GM12878 (cell line): ENCODE measurements at regions not wholly inside any gene's neighbourhood (a gene's known extent, or its start where the extent isn't known, plus 50 kb on each side); places are given as distances from the start of the nearest gene placed in this dataset.

ENCODE experiments used
- ATAC-seq: fragments of 200-7000 bp; cut with Tn5 transposase; 3 replicates; pipeline ENCODE4 v1.9.1; 2020; ENCODE audit warnings: mild to moderate bottlenecking, moderate library complexity
- BruUV-seq: library from RNA; stranded (reverse); fragments of 400-500 nt; replicated peaks from 2 replicates; lab custom pipeline; 2021; lab: Mats Ljungman, UMichigan
- CTCF ChIA-PET: fragments of 300-600 bp; sonication (Branson Sonifier 250); formaldehyde crosslinking; extraction: SDS; loops from one replicate; lab custom pipeline; 2021; ENCODE audit warnings: inconsistent platforms; lab: Yijun Ruan, JAX
- POLR2A ChIA-PET: fragments of 350-600 bp; formaldehyde crosslinking; extraction: SDS; loops from one replicate; lab custom pipeline; 2021; ENCODE audit warnings: inconsistent platforms; lab: Charles Lee
- RAD21 ChIA-PET: fragments of 300-600 bp; sonication (Branson Sonifier 250); formaldehyde crosslinking; loops from one replicate; lab custom pipeline; 2023; ENCODE audit warnings: antibody characterized with exemption; ENCODE audit not compliant: unreplicated experiment; lab: Charles Lee
- SMC1A ChIA-PET: fragments of 300-600 bp; sonication (Branson Sonifier 250); formaldehyde crosslinking; loops from one replicate; lab custom pipeline; 2023; ENCODE audit not compliant: unreplicated experiment, uncharacterized antibody; lab: Charles Lee
- DNase-seq: peaks from one replicate; pipeline ENCODE4 v3.0.0-alpha.2; 2011; ENCODE audit warnings: low read depth, low spot score
- FAIRE-seq: peaks from 3 replicates; lab custom pipeline; 2011; peaks lifted over from hg19 to GRCh38; lab: Jason Lieb, UNC
- H2AFZ ChIP-seq: 2 replicates; pipeline ENCODE4 v1.6.0; 2011; ENCODE audit warnings: low read depth, low read length, control low read depth; ENCODE audit not compliant: control insufficient read depth
- H3K27ac ChIP-seq: 2 replicates; pipeline ENCODE4 v1.5.1; 2011; ENCODE audit warnings: control low read depth; ENCODE audit not compliant: control insufficient read depth, insufficient read depth
- H3K27me3 ChIP-seq, 2 experiments: replicated peaks in 1 of 2; 2 replicates each; pipeline versions ENCODE4 v1.6.0 to v1.6.1; 2011; ENCODE audit warnings: low read length in 1 of 2; ENCODE audit not compliant: control insufficient read depth in 2 of 2, insufficient read depth in 2 of 2
- H3K36me3 ChIP-seq, 2 experiments: 2 replicates each; pipeline ENCODE4 v1.5.1; 2011; ENCODE audit warnings: low read length in 1 of 2; ENCODE audit not compliant: control insufficient read depth in 2 of 2, insufficient read depth in 2 of 2
- H3K4me1 ChIP-seq: 2 replicates; pipeline ENCODE4 v1.6.1; 2011; ENCODE audit warnings: mild to moderate bottlenecking, low read length, moderate library complexity, mixed read lengths; ENCODE audit not compliant: control insufficient read depth, insufficient read depth
- H3K4me2 ChIP-seq: 2 replicates; pipeline ENCODE4 v1.6.0; 2011; ENCODE audit warnings: control low read depth; ENCODE audit not compliant: control insufficient read depth, insufficient read depth
- H3K4me3 ChIP-seq: fragments of 200-600 bp; sonication (generic); 2 replicates; pipeline ENCODE4 v1.5.1; 2016
- H3K79me2 ChIP-seq: 2 replicates; pipeline ENCODE4 v1.6.0; 2011; ENCODE audit warnings: low read length; ENCODE audit not compliant: control insufficient read depth, insufficient read depth
- H3K9ac ChIP-seq: 2 replicates; pipeline ENCODE4 v1.8.0; 2011; ENCODE audit warnings: low read length, control low read depth, mixed read lengths; ENCODE audit not compliant: control insufficient read depth, insufficient read depth
- H3K9me3 ChIP-seq: replicated peaks from 3 replicates; pipeline ENCODE4 v1.5.1; 2011; ENCODE audit warnings: mild to moderate bottlenecking, low read length; ENCODE audit not compliant: control insufficient read depth, insufficient read depth
- H4K20me1 ChIP-seq: 2 replicates; pipeline ENCODE4 v1.6.0; 2011; ENCODE audit not compliant: control insufficient read depth, insufficient read depth
- BHLHE40 ChIP-seq, 2 experiments: fragments of 450-650 bp in 1 of 2; IDR thresholded peaks; 2 replicates each; pipeline ENCODE4 v1.6.1; 2011 to 2017; ENCODE audit warnings: low read depth in 2 of 2, borderline replicate concordance in 1 of 2, improper control_type of control experiment in 1 of 2, low read length in 1 of 2, mild to moderate bottlenecking in 1 of 2
- BMI1 ChIP-seq: fragments of 450-650 bp; IDR thresholded peaks from 2 replicates; pipeline ENCODE4 v1.6.1; 2016; ENCODE audit warnings: mild to moderate bottlenecking, moderate library complexity, borderline replicate concordance
- NFXL1 ChIP-seq: fragments of 450-650 bp; IDR thresholded peaks from 2 replicates; pipeline ENCODE4 v1.6.1; 2017; ENCODE audit warnings: antibody characterized with exemption, mild to moderate bottlenecking, borderline replicate concordance
- NR2F1 ChIP-seq: fragments of 450-650 bp; conservative IDR thresholded peaks from 2 replicates; pipeline ENCODE4 v1.6.1; 2017; ENCODE audit warnings: mild to moderate bottlenecking
- SMAD1 ChIP-seq: fragments of 450-650 bp; IDR thresholded peaks from 2 replicates; pipeline ENCODE4 v1.6.1; 2018; ENCODE audit warnings: mild to moderate bottlenecking, low read depth; ENCODE audit not compliant: partially characterized antibody
- SUPT20H ChIP-seq: IDR thresholded peaks from 2 replicates; pipeline ENCODE4 v1.6.1; 2011; ENCODE audit warnings: low read depth, mild to moderate bottlenecking, low read length, moderate library complexity, borderline replicate concordance; ENCODE audit not compliant: control insufficient read depth
- WGBS: methylation state at CpG from one replicate; pipeline ENCODE4 v1.1.6; 2016; ENCODE audit warnings: low lambda C conversion rate; ENCODE audit not compliant: insufficient replicate concordance, insufficient coverage; ENCODE audit errors: missing lambda C conversion rate; 5-methylcytosine and 5-hydroxymethylcytosine counted together
- in situ Hi-C: fragments of 300-500 bp; cut with MboI; formaldehyde crosslinking; loops from 9 replicates; pipeline ENCODE4 v1.14.3; 2018; ENCODE audit warnings: mixed read lengths
- intact Hi-C: fragments of 100-400 bp; cut with micrococcal nuclease; formaldehyde crosslinking; loops from one replicate; pipeline ENCODE4 v1.14.2; 2022; ENCODE audit not compliant: unreplicated experiment
- TF ChIP-seq, protein P1 (sequence below): fragments of 450-650 bp; IDR thresholded peaks from 2 replicates; pipeline ENCODE4 v1.6.1; 2017; ENCODE audit warnings: mild to moderate bottlenecking, moderate library complexity

DNA sequence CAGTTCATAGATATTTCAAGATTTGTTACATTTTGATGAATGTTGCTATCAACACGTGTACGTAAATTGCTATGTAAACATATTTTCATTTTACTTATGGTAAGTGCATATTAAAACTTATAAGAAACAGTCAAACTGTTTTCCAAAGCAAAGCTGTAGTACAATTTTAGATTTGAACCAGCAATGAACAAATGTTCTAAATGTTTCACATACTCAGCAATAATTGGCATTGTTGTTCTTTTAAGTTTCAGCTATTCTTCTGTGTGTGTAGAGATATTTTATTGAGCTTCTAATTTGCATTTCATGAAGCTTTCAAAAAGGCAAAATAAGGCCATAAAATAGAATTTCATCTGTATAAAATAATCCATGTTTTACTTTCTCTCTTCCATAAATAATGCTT is 1433.2 kb downstream of the LRFN5 start:
- in situ Hi-C loops (no loop called here), intact Hi-C loops (no loop called here)
- ATAC-seq (no peak), DNase-seq (no peak), FAIRE-seq (no peak)
- Histone ChIP-seq H3K9me3 (no peaks in the 10 kb centered on the region), H3K4me3 (no peak overlapping the region), H4K20me1 (no peaks in the 10 kb centered on the region), H3K9ac (no peak overlapping the region), H3K27me3 (no peaks in the 10 kb centered on the region), H3K36me3 (no peaks in the 10 kb centered on the region), H3K4me2 (no peak overlapping the region), H3K79me2 (no peaks in the 10 kb centered on the region), H3K4me1 (no peaks in the 10 kb centered on the region), H2AFZ (no peak overlapping the region), H3K27ac (no peak overlapping the region)
- CTCF ChIA-PET = no interaction called here
- TF ChIP-seq SUPT20H = no peak
- no peak for TF ChIP-seq BHLHE40 (IDR thresholded peaks at IDR 0.05; ENCODE audit: borderline replicate concordance in 1 of 2, low read depth in 2 of 2, low read length in 1 of 2)
- no peak for TF ChIP-seq SMAD1
- TF ChIP-seq NR2F1 = no peak
- TF ChIP-seq NFXL1 = no peak
- TF ChIP-seq, protein P1, sequence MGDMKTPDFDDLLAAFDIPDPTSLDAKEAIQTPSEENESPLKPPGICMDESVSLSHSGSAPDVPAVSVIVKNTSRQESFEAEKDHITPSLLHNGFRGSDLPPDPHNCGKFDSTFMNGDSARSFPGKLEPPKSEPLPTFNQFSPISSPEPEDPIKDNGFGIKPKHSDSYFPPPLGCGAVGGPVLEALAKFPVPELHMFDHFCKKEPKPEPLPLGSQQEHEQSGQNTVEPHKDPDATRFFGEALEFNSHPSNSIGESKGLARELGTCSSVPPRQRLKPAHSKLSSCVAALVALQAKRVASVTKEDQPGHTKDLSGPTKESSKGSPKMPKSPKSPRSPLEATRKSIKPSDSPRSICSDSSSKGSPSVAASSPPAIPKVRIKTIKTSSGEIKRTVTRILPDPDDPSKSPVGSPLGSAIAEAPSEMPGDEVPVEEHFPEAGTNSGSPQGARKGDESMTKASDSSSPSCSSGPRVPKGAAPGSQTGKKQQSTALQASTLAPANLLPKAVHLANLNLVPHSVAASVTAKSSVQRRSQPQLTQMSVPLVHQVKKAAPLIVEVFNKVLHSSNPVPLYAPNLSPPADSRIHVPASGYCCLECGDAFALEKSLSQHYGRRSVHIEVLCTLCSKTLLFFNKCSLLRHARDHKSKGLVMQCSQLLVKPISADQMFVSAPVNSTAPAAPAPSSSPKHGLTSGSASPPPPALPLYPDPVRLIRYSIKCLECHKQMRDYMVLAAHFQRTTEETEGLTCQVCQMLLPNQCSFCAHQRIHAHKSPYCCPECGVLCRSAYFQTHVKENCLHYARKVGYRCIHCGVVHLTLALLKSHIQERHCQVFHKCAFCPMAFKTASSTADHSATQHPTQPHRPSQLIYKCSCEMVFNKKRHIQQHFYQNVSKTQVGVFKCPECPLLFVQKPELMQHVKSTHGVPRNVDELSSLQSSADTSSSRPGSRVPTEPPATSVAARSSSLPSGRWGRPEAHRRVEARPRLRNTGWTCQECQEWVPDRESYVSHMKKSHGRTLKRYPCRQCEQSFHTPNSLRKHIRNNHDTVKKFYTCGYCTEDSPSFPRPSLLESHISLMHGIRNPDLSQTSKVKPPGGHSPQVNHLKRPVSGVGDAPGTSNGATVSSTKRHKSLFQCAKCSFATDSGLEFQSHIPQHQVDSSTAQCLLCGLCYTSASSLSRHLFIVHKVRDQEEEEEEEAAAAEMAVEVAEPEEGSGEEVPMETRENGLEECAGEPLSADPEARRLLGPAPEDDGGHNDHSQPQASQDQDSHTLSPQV = no peak
- no peak for TF ChIP-seq BMI1
- POLR2A ChIA-PET = no interaction called here
- no TSS peak for BruUV-seq
- WGBS = 56% methylated on average over 2 of the region's 2 CpGs
- RAD21 ChIA-PET = no interaction called here
- SMC1A ChIA-PET = no interaction called here
